Keratinocyte (primary cell): ENCODE measurements at regions not wholly inside any gene's neighbourhood (a gene's known extent, or its start where the extent isn't known, plus 50 kb on each side); places are given as distances from the start of the nearest gene placed in this dataset.
A peak's percentile ranks its signal among the peaks of the same experiment; 100 is the strongest.
"Not testable (repeated sequence)": the region's sequence is repeated elsewhere in the genome, so short reads cannot be mapped to it uniquely, and the experiment has no call there.

Experiments used
- DNase-seq: peaks from one replicate; pipeline ENCODE4 v3.0.0-alpha.2; 2011; ENCODE audit warnings: low read depth, missing footprints, low spot score
- FAIRE-seq: peaks from 2 replicates; lab custom pipeline; 2011; peaks lifted over from hg19 to GRCh38; lab: Jason Lieb, UNC
- H2AFZ ChIP-seq: 2 replicates; pipeline ENCODE4 v1.6.0; 2012; ENCODE audit warnings: low read length, control low read depth, inconsistent platforms; ENCODE audit not compliant: control insufficient read depth
- H3K27ac ChIP-seq: 2 replicates; pipeline ENCODE4 v1.5.1; 2011; ENCODE audit warnings: low read length; ENCODE audit not compliant: control insufficient read depth, insufficient read depth
- H3K27me3 ChIP-seq: 3 replicates; pipeline ENCODE4 v1.6.0; 2011; ENCODE audit warnings: low read length; ENCODE audit not compliant: control insufficient read depth, insufficient read depth; ENCODE audit errors: extremely low read depth
- H3K36me3 ChIP-seq, 2 experiments: 2 replicates in 1 of 2; 3 replicates in 1 of 2; pipeline ENCODE4 v1.5.1; 2011; ENCODE audit warnings: low read length in 2 of 2, mild to moderate bottlenecking in 1 of 2; ENCODE audit not compliant: control insufficient read depth in 2 of 2, insufficient read depth in 2 of 2; ENCODE audit errors: extremely low read depth in 1 of 2
- H3K4me1 ChIP-seq: 3 replicates; pipeline ENCODE4 v1.5.1; 2011; ENCODE audit warnings: low read length; ENCODE audit not compliant: control insufficient read depth, insufficient read depth; ENCODE audit errors: extremely low read depth
- H3K4me2 ChIP-seq: 3 replicates; pipeline ENCODE4 v1.6.0; 2011; ENCODE audit warnings: low read depth, low read length; ENCODE audit not compliant: control insufficient read depth, insufficient read depth; ENCODE audit errors: extremely low read depth
- H3K4me3 ChIP-seq, 3 experiments: fragments of 200-600 bp in 1 of 3; sonication (generic) in 1 of 3; 2 replicates in 2 of 3; 3 replicates in 1 of 3; pipeline ENCODE4 v1.5.1; 2011 to 2016; ENCODE audit warnings: low read length in 3 of 3, mild to moderate bottlenecking in 3 of 3, control low read depth in 2 of 3, inconsistent platforms in 1 of 3, low read depth in 1 of 3, mixed read lengths in 1 of 3, mixed run types in 1 of 3, moderate library complexity in 1 of 3; ENCODE audit not compliant: control insufficient read depth in 2 of 3, insufficient read depth in 2 of 3; ENCODE audit errors: extremely low read depth in 1 of 3
- H3K79me2 ChIP-seq: 2 replicates; pipeline ENCODE4 v1.6.0; 2012; ENCODE audit warnings: low read length; ENCODE audit not compliant: control insufficient read depth, insufficient read depth
- H3K9ac ChIP-seq: 3 replicates; pipeline ENCODE4 v1.6.0; 2011; ENCODE audit warnings: low read length; ENCODE audit not compliant: control insufficient read depth, insufficient read depth; ENCODE audit errors: extremely low read depth
- H3K9me1 ChIP-seq: 3 replicates; pipeline ENCODE4 v1.6.0; 2011; ENCODE audit warnings: low read length; ENCODE audit not compliant: control insufficient read depth, insufficient read depth; ENCODE audit errors: extremely low read depth
- H3K9me3 ChIP-seq: 2 replicates; pipeline ENCODE4 v1.5.1; 2012; ENCODE audit warnings: low read depth, low read length; ENCODE audit not compliant: control insufficient read depth
- H4K20me1 ChIP-seq: 3 replicates; pipeline ENCODE4 v1.6.0; 2011; ENCODE audit warnings: low read length; ENCODE audit not compliant: control insufficient read depth, insufficient read depth; ENCODE audit errors: extremely low read depth
- CTCF ChIP-seq, 3 experiments: IDR thresholded peaks in 1 of 3; conservative IDR thresholded peaks in 1 of 3; optimal IDR thresholded peaks in 1 of 3; 2 replicates in 2 of 3; 3 replicates in 1 of 3; pipeline versions ENCODE3 to v1.5.1; 2011; ENCODE audit warnings: low read length in 3 of 3, mild to moderate bottlenecking in 3 of 3, moderate library complexity in 2 of 3, control low read depth in 1 of 3, inconsistent platforms in 1 of 3; ENCODE audit not compliant: insufficient read depth in 2 of 3; ENCODE audit errors: extremely low read depth in 1 of 3
- EZH2 ChIP-seq: IDR thresholded peaks from one replicate; pipeline ENCODE4 v1.6.1; 2012; ENCODE audit warnings: inconsistent platforms, mild to moderate bottlenecking, low read length, moderate library complexity
- dilution Hi-C: fragments of 300-500 bp; cut with MboI; formaldehyde crosslinking; loops from one replicate; pipeline ENCODE4 v1.7.0; 2020; ENCODE audit warnings: low sequenced_read_pairs; ENCODE audit not compliant: extremely low pct_ligation_motif_present

DNA sequence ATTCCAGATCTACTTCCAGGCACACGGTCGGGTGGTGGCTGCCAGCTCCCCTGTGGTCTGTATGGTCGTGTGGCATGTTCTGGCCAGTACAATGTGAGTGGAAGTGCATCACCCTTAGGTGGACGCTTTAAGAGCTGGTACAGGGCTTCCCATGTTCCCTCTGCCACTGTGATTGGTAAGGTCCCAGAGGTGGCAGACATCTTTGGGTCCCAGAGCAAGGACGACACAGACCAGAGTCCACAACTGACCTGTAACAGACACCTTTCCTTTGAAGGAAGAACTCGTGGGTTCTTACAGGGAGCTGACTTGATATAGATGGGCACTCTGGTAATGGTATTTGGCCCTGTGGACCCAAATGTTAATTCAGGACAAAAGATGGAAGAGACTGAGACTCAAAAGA, 90.0 kb upstream of the GDNF start:
- H3K9me3 ChIP-seq, result no peaks in the 10 kb centered on the region
- H3K79me2 ChIP-seq, result no peaks in the 10 kb centered on the region
- H3K4me1 ChIP-seq, result peaks cover 10% of the 10 kb centered on the region
- H2AFZ ChIP-seq, result no peak overlapping the region
- H3K9ac ChIP-seq, result no peak overlapping the region
- no peaks in the 10 kb centered on the region for H3K9me1 ChIP-seq
- no peak overlapping the region for H3K4me3 ChIP-seq
- dilution Hi-C loops, result no loop called here
- H3K27me3 ChIP-seq, result no peaks in the 10 kb centered on the region
- TF ChIP-seq EZH2, result no peak
- no peak for TF ChIP-seq CTCF (optimal IDR thresholded peaks at IDR 0.05 in 1 of 3, IDR thresholded peaks at IDR 0.05 in 1 of 3, conservative IDR thresholded peaks at IDR 0.05 in 1 of 3; ENCODE audit: extremely low read depth in 1 of 3, insufficient read depth in 2 of 3, low read length in 3 of 3)
- no peak overlapping the region for H3K27ac ChIP-seq
- H3K4me2 ChIP-seq, result no peak overlapping the region
- H3K36me3 ChIP-seq, result no peaks in the 10 kb centered on the region
- no peak for DNase-seq
- H4K20me1 ChIP-seq, result no peaks in the 10 kb centered on the region
- FAIRE-seq, result no peak

DNA sequence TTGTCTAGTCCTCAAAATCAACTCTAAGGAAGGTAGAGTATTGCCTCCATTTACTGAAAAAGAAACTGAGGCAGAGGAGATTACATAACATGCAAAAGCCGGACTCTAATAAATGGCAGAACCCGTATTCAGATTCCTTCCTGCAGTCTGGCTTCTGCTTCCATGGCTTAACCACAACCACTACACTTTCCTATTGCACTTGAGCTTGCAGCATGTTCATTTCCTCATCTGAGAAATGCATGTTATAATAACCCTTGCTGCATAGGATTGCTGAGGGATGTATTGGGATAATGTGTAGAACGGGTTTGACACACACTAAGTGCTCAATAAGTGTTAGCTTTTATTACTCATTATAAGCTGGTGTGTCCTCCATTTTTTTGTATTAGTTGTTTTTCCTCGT, 87.9 kb upstream of the GDNF start:
- FAIRE-seq, result peak; percentile 71
- H3K4me3 ChIP-seq, H3K9ac ChIP-seq, H3K79me2 ChIP-seq, H2AFZ ChIP-seq, H3K9me3 ChIP-seq, H3K27ac ChIP-seq, DNase-seq, H3K4me2 ChIP-seq, dilution Hi-C loops, H3K36me3 ChIP-seq, H3K9me1 ChIP-seq, H3K27me3 ChIP-seq, H4K20me1 ChIP-seq: not testable (repeated sequence)
- peaks cover 10% of the 10 kb centered on the region for H3K4me1 ChIP-seq

GRCh38 chr5:37926732-37927131, 86.9 kb upstream of the GDNF start:
- Histone ChIP-seq H3K27me3 (no peaks in the 10 kb centered on the region), H3K36me3 (no peaks in the 10 kb centered on the region), H3K9ac (no peak overlapping the region), H3K79me2 (no peaks in the 10 kb centered on the region), H3K9me1 (no peaks in the 10 kb centered on the region), H3K4me2 (peak overlapping the region; percentile 23), H3K4me3 (no peak overlapping the region), H3K27ac (peak overlapping the region; percentile 0), H2AFZ (peak overlapping the region; percentile 11), H4K20me1 (no peaks in the 10 kb centered on the region), H3K4me1 (peaks cover 10% of the 10 kb centered on the region), H3K9me3 (no peaks in the 10 kb centered on the region)
- DNase-seq (peak; percentile 49), FAIRE-seq (peak; percentile 97)
- TF ChIP-seq CTCF (optimal IDR thresholded peaks at IDR 0.05 in 1 of 3, IDR thresholded peaks at IDR 0.05 in 1 of 3, conservative IDR thresholded peaks at IDR 0.05 in 1 of 3; ENCODE audit: extremely low read depth in 1 of 3, insufficient read depth in 2 of 3, low read length in 3 of 3), result peak; percentile 22 to 63 (median 35)
- TF ChIP-seq EZH2, result no peak
- dilution Hi-C loops, result no loop called here
